Kidney (tissue), 13 donors: ENCODE measurements at regions not wholly inside any gene's neighbourhood (a gene's known extent, or its start where the extent isn't known, plus 50 kb on each side); places are given as distances from the start of the nearest gene placed in this dataset.
"Not testable (repeated sequence)": the region's sequence is repeated elsewhere in the genome, so short reads cannot be mapped to it uniquely, and the experiment has no call there.

Source experiments
- DNase-seq, 5 donors: peaks; one replicate each; pipeline ENCODE4 v3.0.0-alpha.2; 2013 to 2020
- FAIRE-seq: peaks from 2 replicates; lab custom pipeline; 2012; peaks lifted over from hg19 to GRCh38; lab: Jason Lieb, UNC
- H3K27ac ChIP-seq, 2 donors: one replicate each; pipeline ENCODE4 v1.7.0; 2013; ENCODE audit warnings: low read depth in 2 of 2, low read length in 2 of 2, inconsistent platforms in 1 of 2
- H3K27me3 ChIP-seq: one replicate; pipeline ENCODE4 v1.7.1; 2013; ENCODE audit warnings: low read length, inconsistent platforms; ENCODE audit not compliant: control insufficient read depth, insufficient read depth
- H3K36me3 ChIP-seq, 3 donors: one replicate each; pipeline versions ENCODE4 v1.7.0 to v1.7.1; 2013; ENCODE audit warnings: low read length in 3 of 3, control low read depth in 1 of 3, inconsistent platforms in 1 of 3; ENCODE audit not compliant: insufficient read depth in 3 of 3, control insufficient read depth in 2 of 3
- H3K4me1 ChIP-seq, 3 donors: one replicate each; pipeline versions ENCODE4 v1.7.0 to v1.7.1; 2013; ENCODE audit warnings: low read length in 3 of 3, inconsistent platforms in 1 of 3, low read depth in 1 of 3; ENCODE audit not compliant: control insufficient read depth in 2 of 3, insufficient read depth in 2 of 3
- H3K4me3 ChIP-seq, 3 donors: one replicate each; pipeline versions ENCODE4 v1.7.0 to v1.8.1; 2013; ENCODE audit warnings: low read length in 3 of 3, control low read depth in 1 of 3, inconsistent platforms in 1 of 3
- H3K9ac ChIP-seq, 3 donors: one replicate each; pipeline versions ENCODE4 v1.7.0 to v1.7.1; 2013; ENCODE audit warnings: low read length in 3 of 3, control low read depth in 1 of 3, inconsistent platforms in 1 of 3
- H3K9me3 ChIP-seq, 3 donors: one replicate each; pipeline versions ENCODE4 v1.7.0 to v1.7.1; 2013; ENCODE audit warnings: low read length in 3 of 3, control low read depth in 1 of 3, inconsistent platforms in 1 of 3; ENCODE audit not compliant: control insufficient read depth in 2 of 3, insufficient read depth in 1 of 3
- CTCF ChIP-seq: IDR thresholded peaks from 3 replicates; pipeline ENCODE4 v1.5.1; 2012; ENCODE audit warnings: mild to moderate bottlenecking, moderate library complexity, borderline replicate concordance; ENCODE audit not compliant: insufficient read depth; ENCODE audit errors: extremely low read depth
- intact Hi-C: fragments of 100-400 bp; cut with DNase I; formaldehyde crosslinking; loops from one replicate; pipeline ENCODE4 v1.11.1; 2022
- donor health status: control.
- donor health status: control.
- donor health status: control.
- donor health status: control.
- donor health status: control.
- donor health status: DM: yes; HTN: yes; CAD: no.
- donor health status: Normal renal cell carcinoma (clear cell type).

GRCh38 chr1:198417039-198417438 is 123.4 kb downstream of the ATP6V1G3 start:
- Histone ChIP-seq H3K4me1 (no peaks in the 10 kb centered on the region), H3K9ac (no peak overlapping the region), H3K9me3 (no peaks in the 10 kb centered on the region), H3K27me3 (no peaks in the 10 kb centered on the region), H3K36me3 (no peaks in the 10 kb centered on the region), H3K27ac (no peak overlapping the region), H3K4me3 (no peak overlapping the region)
- no peak for TF ChIP-seq CTCF
- intact Hi-C loops = no loop called here
- no peak for DNase-seq
- FAIRE-seq = no peak

GRCh38 chr1:198416296-198416695 is 124.2 kb downstream of the ATP6V1G3 start:
- Histone ChIP-seq H3K4me1 (no peaks in the 10 kb centered on the region), H3K27ac (no peak overlapping the region), H3K27me3 (no peaks in the 10 kb centered on the region), H3K9me3 (no peaks in the 10 kb centered on the region), H3K9ac (no peak overlapping the region), H3K36me3 (no peaks in the 10 kb centered on the region), H3K4me3 (no peak overlapping the region)
- TF ChIP-seq CTCF = no peak
- intact Hi-C loops = no loop called here
- FAIRE-seq = no peak
- no peak for DNase-seq

- TF ChIP-seq CTCF = no peak
- Histone ChIP-seq H3K9ac (no peak overlapping the region), H3K4me3 (no peak overlapping the region), H3K27ac (no peak overlapping the region), H3K4me1 (no peaks in the 10 kb centered on the region), H3K9me3 (no peaks in the 10 kb centered on the region), H3K27me3 (no peaks in the 10 kb centered on the region), H3K36me3 (no peaks in the 10 kb centered on the region)
- FAIRE-seq (no peak), DNase-seq (no peak)
- intact Hi-C loops = no loop called here
These were observed 129.2 kb downstream of the ATP6V1G3 start for GRCh38 chr1:198411240-198411639.

GRCh38 chr1:198408716-198409115 is 131.8 kb downstream of the ATP6V1G3 start:
- TF ChIP-seq CTCF = no peak

GRCh38 chr1:198404632-198405031 is 135.8 kb downstream of the ATP6V1G3 start:
- H3K9me3 ChIP-seq, H3K27ac ChIP-seq, FAIRE-seq, H3K36me3 ChIP-seq, H3K4me1 ChIP-seq, H3K9ac ChIP-seq, intact Hi-C loops, H3K27me3 ChIP-seq, DNase-seq, H3K4me3 ChIP-seq: not testable (repeated sequence)

More at GRCh38 chr1:198408716-198409115, 131.8 kb downstream of the ATP6V1G3 start:
- no peak for FAIRE-seq
- Histone ChIP-seq H3K9me3 (no peaks in the 10 kb centered on the region), H3K27me3 (no peaks in the 10 kb centered on the region), H3K9ac (no peak overlapping the region), H3K27ac (no peak overlapping the region), H3K4me1 (no peaks in the 10 kb centered on the region), H3K36me3 (no peaks in the 10 kb centered on the region), H3K4me3 (no peak overlapping the region)
- DNase-seq = no peak
- intact Hi-C loops = no loop called here
